Dendritic cell treated with granulocyte-macrophage colony-stimulating factor and Interleukin-4, amounts not matched to agents 40 ng/mL and 50 ng/mL, for 4 days (primary cell): ENCODE measurements at regions not wholly inside any gene's neighbourhood (a gene's known extent, or its start where the extent isn't known, plus 50 kb on each side); places are given as distances from the start of the nearest gene placed in this dataset.

ENCODE experiments used
- H3K27ac Mint-ChIP-seq: one replicate; pipeline ENCODE4 v1.8.0; 2022; ENCODE audit warnings: mild to moderate bottlenecking, mixed read lengths
- H3K27me3 Mint-ChIP-seq: one replicate; pipeline ENCODE4 v1.8.0; 2022; ENCODE audit warnings: mild to moderate bottlenecking, mixed read lengths
- H3K36me3 Mint-ChIP-seq: one replicate; pipeline ENCODE4 v1.8.0; 2022; ENCODE audit warnings: low read depth, mixed read lengths
- H3K4me1 Mint-ChIP-seq: one replicate; pipeline ENCODE4 v1.8.0; 2022; ENCODE audit warnings: low read depth, mixed read lengths
- H3K4me3 Mint-ChIP-seq: one replicate; pipeline ENCODE4 v1.8.0; 2022; ENCODE audit warnings: mild to moderate bottlenecking, moderate library complexity, mixed read lengths
- H3K9me3 Mint-ChIP-seq: one replicate; pipeline ENCODE4 v1.8.0; 2022; ENCODE audit warnings: mixed read lengths
- intact Hi-C: fragments of 100-400 bp; cut with micrococcal nuclease; formaldehyde crosslinking; loops from one replicate; pipeline ENCODE4 v1.15.0; 2022

GRCh38 chr22:49203091-49203858 is 624.4 kb downstream of the BRD1 start:
- Mint-ChIP-seq H3K4me1 (no peaks in the 10 kb centered on the region), H3K4me3 (no peak overlapping the region), H3K27me3 (peaks cover 1% of the 10 kb centered on the region), H3K27ac (no peak overlapping the region), H3K9me3 (no peaks in the 10 kb centered on the region), H3K36me3 (no peaks in the 10 kb centered on the region)
- intact Hi-C loops, result no loop called here

GRCh38 chr22:49202226-49202625 is 625.4 kb downstream of the BRD1 start:
- Mint-ChIP-seq H3K4me1 (no peaks in the 10 kb centered on the region), H3K27ac (no peak overlapping the region), H3K9me3 (no peaks in the 10 kb centered on the region), H3K36me3 (no peaks in the 10 kb centered on the region), H3K27me3 (peaks cover 8% of the 10 kb centered on the region), H3K4me3 (no peak overlapping the region)
- intact Hi-C loops, result no loop called here

- Mint-ChIP-seq H3K27me3 (peaks cover 8% of the 10 kb centered on the region), H3K4me1 (no peaks in the 10 kb centered on the region), H3K27ac (no peak overlapping the region), H3K9me3 (no peaks in the 10 kb centered on the region), H3K4me3 (no peak overlapping the region), H3K36me3 (no peaks in the 10 kb centered on the region)
- intact Hi-C loops, result no loop called here
Measured at GRCh38 chr22:49201046-49201970, 626.4 kb downstream of the BRD1 start.

- no peaks in the 10 kb centered on the region for H3K36me3 Mint-ChIP-seq
- H3K4me3 Mint-ChIP-seq, result no peak overlapping the region
- intact Hi-C loops, result no loop called here
- H3K27ac Mint-ChIP-seq, result no peak overlapping the region
- H3K9me3 Mint-ChIP-seq, result no peaks in the 10 kb centered on the region
- H3K4me1 Mint-ChIP-seq, result no peaks in the 10 kb centered on the region
- H3K27me3 Mint-ChIP-seq, result peaks cover 9% of the 10 kb centered on the region
Measured at GRCh38 chr22:49199224-49199623, 628.4 kb downstream of the BRD1 start.

GRCh38 chr22:49198705-49199084 is 629.0 kb downstream of the BRD1 start:
- no peaks in the 10 kb centered on the region for H3K4me1 Mint-ChIP-seq
- no peaks in the 10 kb centered on the region for H3K9me3 Mint-ChIP-seq

GRCh38 chr22:49197986-49198704 is 629.5 kb downstream of the BRD1 start:
- Mint-ChIP-seq H3K27me3 (peaks cover 9% of the 10 kb centered on the region), H3K4me3 (no peak overlapping the region), H3K9me3 (no peaks in the 10 kb centered on the region), H3K36me3 (no peaks in the 10 kb centered on the region), H3K27ac (no peak overlapping the region), H3K4me1 (no peaks in the 10 kb centered on the region)
- intact Hi-C loops, result no loop called here

More at GRCh38 chr22:49198705-49199084, 629.0 kb downstream of the BRD1 start:
- Mint-ChIP-seq H3K27ac (no peak overlapping the region), H3K36me3 (no peaks in the 10 kb centered on the region), H3K27me3 (peaks cover 9% of the 10 kb centered on the region), H3K4me3 (no peak overlapping the region)
- intact Hi-C loops, result no loop called here

GRCh38 chr22:49197505-49197904 is 630.2 kb downstream of the BRD1 start:
- H3K36me3 Mint-ChIP-seq, result no peaks in the 10 kb centered on the region
- H3K4me3 Mint-ChIP-seq, result no peak overlapping the region
- no peaks in the 10 kb centered on the region for H3K9me3 Mint-ChIP-seq
- intact Hi-C loops, result no loop called here
- no peak overlapping the region for H3K27ac Mint-ChIP-seq
- H3K27me3 Mint-ChIP-seq, result peaks cover 8% of the 10 kb centered on the region
- H3K4me1 Mint-ChIP-seq, result no peaks in the 10 kb centered on the region

- peaks cover 8% of the 10 kb centered on the region for H3K27me3 Mint-ChIP-seq
- no peaks in the 10 kb centered on the region for H3K9me3 Mint-ChIP-seq
- no peaks in the 10 kb centered on the region for H3K4me1 Mint-ChIP-seq
- no peak overlapping the region for H3K4me3 Mint-ChIP-seq
- no peak overlapping the region for H3K27ac Mint-ChIP-seq
- intact Hi-C loops, result no loop called here
- no peaks in the 10 kb centered on the region for H3K36me3 Mint-ChIP-seq
Measured at GRCh38 chr22:49196046-49196511, 631.6 kb downstream of the BRD1 start.

GRCh38 chr22:49195636-49196035 is 632.0 kb downstream of the BRD1 start:
- Mint-ChIP-seq H3K4me3 (no peak overlapping the region), H3K36me3 (no peaks in the 10 kb centered on the region), H3K9me3 (no peaks in the 10 kb centered on the region), H3K4me1 (no peaks in the 10 kb centered on the region), H3K27me3 (peaks cover 8% of the 10 kb centered on the region), H3K27ac (no peak overlapping the region)
- intact Hi-C loops, result no loop called here

GRCh38 chr22:49193901-49194465 is 633.7 kb downstream of the BRD1 start:
- intact Hi-C loops, result no loop called here

GRCh38 chr22:49193348-49193747 is 634.3 kb downstream of the BRD1 start:
- H3K36me3 Mint-ChIP-seq, result no peaks in the 10 kb centered on the region
- intact Hi-C loops, result no loop called here
- no peak overlapping the region for H3K4me3 Mint-ChIP-seq
- H3K27ac Mint-ChIP-seq, result no peak overlapping the region
- H3K27me3 Mint-ChIP-seq, result peaks cover 8% of the 10 kb centered on the region
- no peaks in the 10 kb centered on the region for H3K9me3 Mint-ChIP-seq
- H3K4me1 Mint-ChIP-seq, result no peaks in the 10 kb centered on the region

More at GRCh38 chr22:49193901-49194465, 633.7 kb downstream of the BRD1 start:
- no peaks in the 10 kb centered on the region for H3K9me3 Mint-ChIP-seq
- no peaks in the 10 kb centered on the region for H3K4me1 Mint-ChIP-seq
- no peak overlapping the region for H3K27ac Mint-ChIP-seq
- no peaks in the 10 kb centered on the region for H3K36me3 Mint-ChIP-seq
- H3K27me3 Mint-ChIP-seq, result peaks cover 8% of the 10 kb centered on the region
- no peak overlapping the region for H3K4me3 Mint-ChIP-seq

GRCh38 chr22:49192857-49193250 is 634.8 kb downstream of the BRD1 start:
- Mint-ChIP-seq H3K4me3 (no peak overlapping the region), H3K27me3 (peaks cover 5% of the 10 kb centered on the region), H3K9me3 (no peaks in the 10 kb centered on the region), H3K4me1 (no peaks in the 10 kb centered on the region), H3K27ac (no peak overlapping the region), H3K36me3 (no peaks in the 10 kb centered on the region)
- intact Hi-C loops, result no loop called here

GRCh38 chr22:49192180-49192856 is 635.4 kb downstream of the BRD1 start:
- no peaks in the 10 kb centered on the region for H3K9me3 Mint-ChIP-seq
- no peaks in the 10 kb centered on the region for H3K36me3 Mint-ChIP-seq
- no peaks in the 10 kb centered on the region for H3K4me1 Mint-ChIP-seq
- no peak overlapping the region for H3K27ac Mint-ChIP-seq
- no peak overlapping the region for H3K4me3 Mint-ChIP-seq
- peaks cover 1% of the 10 kb centered on the region for H3K27me3 Mint-ChIP-seq
- intact Hi-C loops, result no loop called here
